Posterior cingulate gyrus (tissue), 11 donors: ENCODE measurements at regions not wholly inside any gene's neighbourhood (a gene's known extent, or its start where the extent isn't known, plus 50 kb on each side); places are given as distances from the start of the nearest gene placed in this dataset.
"Not testable (repeated sequence)": the region's sequence is repeated elsewhere in the genome, so short reads cannot be mapped to it uniquely, and the experiment has no call there.

ENCODE experiments used
- DNase-seq, 10 donors: peaks; one replicate each; pipeline versions ENCODE4 v3.0.0 to v3.0.0-alpha.2; 2020 to 2021; ENCODE audit warnings: mixed read lengths in 3 of 10
- intact Hi-C: fragments of 100-400 bp; cut with DNase I; formaldehyde crosslinking; loops from one replicate; pipeline ENCODE4 v1.15.1; 2023

GRCh38 chr1:213618094-213618493 lies 369.7 kb upstream of the PROX1 start:
- no peak for DNase-seq
- intact Hi-C loops, result no loop called here

GRCh38 chr1:213619026-213619425 lies 368.7 kb upstream of the PROX1 start:
- no peak for DNase-seq
- intact Hi-C loops, result no loop called here

GRCh38 chr1:213621077-213621476 lies 366.7 kb upstream of the PROX1 start:
- intact Hi-C loops, result no loop called here
- DNase-seq, result no peak

DNA sequence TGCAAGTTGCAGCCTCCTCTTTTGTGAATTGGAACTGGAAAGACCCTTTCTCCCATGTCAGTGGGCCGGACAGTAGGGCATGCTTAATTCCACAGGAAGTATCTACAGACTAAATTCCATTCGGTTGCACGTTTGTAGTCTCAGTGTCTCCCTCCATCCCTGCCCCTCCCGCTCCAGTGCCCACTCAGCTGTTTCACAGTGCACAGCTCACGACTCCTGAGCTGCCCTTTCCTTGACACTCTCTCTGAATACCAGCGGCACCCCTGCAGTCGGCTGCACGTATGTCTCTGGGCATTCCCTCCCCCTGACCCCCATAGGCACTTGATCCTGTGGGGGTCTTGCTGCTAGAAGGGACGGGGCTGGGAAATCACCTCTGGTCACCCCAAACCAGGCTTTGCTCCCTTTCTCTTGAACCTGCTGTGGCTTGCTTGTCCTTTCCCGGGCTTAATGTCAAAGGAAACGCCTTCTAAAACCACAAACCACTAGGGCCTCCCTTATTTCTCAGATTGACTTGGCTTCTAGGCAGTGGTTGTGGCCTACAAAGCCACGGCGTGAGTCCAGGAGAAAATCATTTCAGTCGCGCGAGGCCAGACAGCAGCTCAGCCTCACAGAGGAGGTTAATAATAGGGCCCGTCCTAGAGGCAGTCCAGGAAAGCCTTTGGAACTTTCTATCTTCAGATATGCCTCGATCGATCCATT lies 365.3 kb upstream of the PROX1 start:
- no peak for DNase-seq
- intact Hi-C loops, result no loop called here

- no peak for DNase-seq
- intact Hi-C loops, result no loop called here
Observed at GRCh38 chr1:213623064-213623581, 364.6 kb upstream of the PROX1 start.

- intact Hi-C loops, result no loop called here
- DNase-seq, result no peak
Observed at GRCh38 chr1:213623862-213624261, 363.9 kb upstream of the PROX1 start.

- DNase-seq, intact Hi-C loops: not testable (repeated sequence)
Observed at GRCh38 chr1:213636778-213637177, 351.0 kb upstream of the PROX1 start.

- no peak for DNase-seq
- intact Hi-C loops, result no loop called here
Observed at GRCh38 chr1:213641312-213641711, 346.5 kb upstream of the PROX1 start.

GRCh38 chr1:213643360-213643759 lies 344.4 kb upstream of the PROX1 start:
- DNase-seq, result no peak
- intact Hi-C loops, result no loop called here

- intact Hi-C loops, result no loop called here
- DNase-seq, result no peak
Observed at GRCh38 chr1:213647864-213648650, 339.7 kb upstream of the PROX1 start.

DNA sequence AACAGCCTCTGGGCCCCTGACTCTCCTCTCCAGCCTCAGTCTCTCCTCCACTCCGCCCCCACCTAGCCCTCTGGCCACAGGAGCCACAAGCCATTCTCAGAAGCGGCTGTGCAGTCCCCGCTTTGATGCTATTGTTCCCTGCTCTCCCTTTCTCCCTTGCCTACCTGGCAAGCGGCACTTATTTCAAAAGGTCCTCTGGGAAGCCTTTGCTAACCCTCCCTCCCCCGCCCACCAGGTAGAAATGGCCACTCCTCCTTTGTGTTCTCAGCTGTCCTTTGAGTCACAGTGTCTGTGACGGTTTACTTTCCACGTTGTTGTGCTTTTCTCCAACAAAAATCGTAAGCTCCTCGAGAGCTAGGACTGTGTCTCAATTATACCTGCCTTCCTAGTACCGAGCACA lies 338.4 kb upstream of the PROX1 start:
- no peak for DNase-seq
- intact Hi-C loops, result no loop called here

DNA sequence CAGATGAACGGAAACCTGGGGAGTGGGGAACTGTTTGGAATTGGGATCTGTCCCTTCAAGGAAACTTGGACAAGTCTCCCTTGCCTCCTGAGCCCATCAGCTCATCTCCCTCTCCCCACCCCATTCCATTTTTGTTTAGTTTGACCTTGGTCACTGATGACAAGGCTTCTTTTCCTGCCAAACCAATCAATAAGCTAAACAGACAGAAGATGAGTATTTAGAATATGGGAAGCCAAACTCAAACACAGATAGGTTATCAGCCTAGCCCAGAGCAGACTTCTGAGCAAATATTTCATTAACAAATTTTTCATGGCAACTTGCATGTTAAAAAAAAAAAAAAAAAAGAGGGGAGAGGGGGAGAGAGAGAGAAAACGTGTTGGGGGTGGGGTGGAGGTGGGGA lies 337.2 kb upstream of the PROX1 start:
- intact Hi-C loops, result no loop called here

DNA sequence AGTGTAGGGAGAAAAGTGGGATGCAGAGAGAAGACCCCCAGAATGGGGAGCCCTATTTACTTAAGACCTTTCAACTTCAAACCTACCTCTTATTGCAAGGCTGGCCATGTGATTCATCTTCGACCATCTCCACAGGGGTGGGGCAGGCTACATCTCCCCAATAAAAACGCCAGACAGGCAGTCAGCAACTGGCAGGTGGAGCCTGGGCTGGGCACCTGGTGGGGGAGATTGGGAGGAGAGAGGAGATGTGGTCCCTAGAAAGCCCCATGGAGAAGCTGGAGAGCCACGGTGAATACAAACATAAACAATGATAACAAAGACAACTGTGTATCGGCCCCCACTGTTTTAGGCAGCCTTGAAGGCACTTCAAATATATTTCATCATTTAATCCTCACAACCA lies 336.7 kb upstream of the PROX1 start:
- no peak for DNase-seq
- intact Hi-C loops, result no loop called here

More for the DNA sequence above, 337.2 kb upstream of the PROX1 start:
- DNase-seq, result no peak

DNA sequence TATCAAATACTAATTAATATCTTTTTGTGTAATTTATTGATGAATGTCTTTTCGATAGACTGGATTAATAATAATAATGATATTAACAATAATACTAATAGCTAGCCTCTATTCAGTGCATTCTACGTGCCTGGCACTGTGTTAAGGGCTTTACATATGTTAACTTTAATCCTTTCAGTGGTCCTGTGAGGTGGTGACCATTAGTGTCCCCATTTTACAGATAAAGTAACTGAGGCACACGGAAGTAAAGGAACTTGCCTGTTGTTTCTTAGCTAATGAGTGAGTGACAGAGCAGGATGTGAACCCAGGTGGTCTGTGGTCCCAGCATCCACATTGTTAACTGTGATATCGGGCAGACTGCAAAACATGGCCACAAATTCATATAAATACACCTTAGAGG lies 335.7 kb upstream of the PROX1 start:
- DNase-seq, result no peak
- intact Hi-C loops, result no loop called here

GRCh38 chr1:213656039-213656438 lies 331.7 kb upstream of the PROX1 start:
- intact Hi-C loops, result no loop called here
- no peak for DNase-seq

GRCh38 chr1:213656503-213656902 lies 331.3 kb upstream of the PROX1 start:
- DNase-seq, result no peak
- intact Hi-C loops, result no loop called here

GRCh38 chr1:213657013-213657412 lies 330.8 kb upstream of the PROX1 start:
- intact Hi-C loops, result no loop called here
- no peak for DNase-seq

DNA sequence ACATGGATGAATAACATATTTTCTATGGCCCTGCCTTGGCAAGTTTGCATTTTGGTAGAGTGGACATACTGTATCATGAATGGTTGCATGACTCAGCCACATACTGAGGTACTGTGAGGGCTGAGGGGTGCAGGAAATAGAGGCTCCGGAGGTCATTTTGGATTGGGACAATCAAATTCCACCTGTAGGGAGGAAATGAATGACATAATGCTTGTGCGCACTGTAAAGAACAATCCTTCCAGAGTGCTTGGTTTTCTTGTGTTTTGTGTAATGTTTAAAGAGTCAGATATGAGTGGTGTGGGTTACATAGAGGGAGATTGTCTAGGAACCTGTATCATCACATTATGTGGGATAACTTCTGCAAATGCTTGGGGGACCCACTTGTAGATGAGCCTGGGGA lies 329.9 kb upstream of the PROX1 start:
- intact Hi-C loops, result no loop called here
- no peak for DNase-seq

GRCh38 chr1:213658457-213658856 lies 329.3 kb upstream of the PROX1 start:
- intact Hi-C loops, result no loop called here
- no peak for DNase-seq

GRCh38 chr1:213659580-213660547 lies 327.9 kb upstream of the PROX1 start:
- intact Hi-C loops, result no loop called here
- no peak for DNase-seq

DNA sequence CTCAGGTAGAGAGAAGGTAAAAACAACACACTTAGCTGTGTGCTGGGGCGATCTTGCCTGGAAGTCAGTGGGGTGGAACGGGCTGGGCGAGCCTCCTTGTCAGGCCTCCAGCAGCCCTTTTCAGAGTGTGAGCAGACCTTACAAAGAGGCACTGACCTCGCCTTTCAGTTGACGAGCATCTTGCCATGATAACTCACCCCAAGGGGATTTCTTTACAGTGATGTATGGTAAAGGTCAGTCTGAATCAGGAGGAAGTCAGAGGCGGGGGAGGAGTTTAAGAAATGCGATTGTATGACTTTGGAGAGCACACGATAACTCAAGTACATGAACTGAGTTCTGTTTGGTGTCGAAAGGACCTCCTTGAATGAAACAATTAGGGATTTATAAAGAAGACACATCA lies 326.5 kb upstream of the PROX1 start:
- DNase-seq, result no peak
- intact Hi-C loops, result no loop called here
